GM18907 (cell line): ENCODE measurements at regions not wholly inside any gene's neighbourhood (a gene's known extent, or its start where the extent isn't known, plus 50 kb on each side); places are given as distances from the start of the nearest gene placed in this dataset.

Experiments
- ATAC-seq: cut with Tn5 transposase; IDR thresholded peaks from one replicate; pipeline ENCODE4 v1.9.1; 2021; ENCODE audit warnings: mild to moderate bottlenecking, moderate library complexity; ENCODE audit not compliant: unreplicated experiment

GRCh38 chr2:121006743-121007489 lies 271.2 kb downstream of the GLI2 start:
- ATAC-seq, result no peak

- no peak for ATAC-seq
Measured at GRCh38 chr2:121007490-121007853, 271.8 kb downstream of the GLI2 start.

GRCh38 chr2:121008975-121009374 lies 273.3 kb downstream of the GLI2 start:
- no peak for ATAC-seq

- no peak for ATAC-seq
Measured at GRCh38 chr2:121010998-121011397, 274.0 kb downstream of the TFCP2L1 start.

- no peak for ATAC-seq
Measured at GRCh38 chr2:121014876-121015275, 270.1 kb downstream of the TFCP2L1 start.

- ATAC-seq, result no peak
Measured at GRCh38 chr2:121015971-121016485, 269.0 kb downstream of the TFCP2L1 start.

- no peak for ATAC-seq
Measured at GRCh38 chr2:121017396-121017795, 267.6 kb downstream of the TFCP2L1 start.

GRCh38 chr2:121018136-121019061 lies 266.6 kb downstream of the TFCP2L1 start:
- no peak for ATAC-seq

GRCh38 chr2:121019071-121019470 lies 265.9 kb downstream of the TFCP2L1 start:
- ATAC-seq, result no peak

- no peak for ATAC-seq
Measured at GRCh38 chr2:121019756-121020155, 265.2 kb downstream of the TFCP2L1 start.

- no peak for ATAC-seq
Measured at GRCh38 chr2:121021685-121022084, 263.3 kb downstream of the TFCP2L1 start.

GRCh38 chr2:121028577-121028976 lies 256.4 kb downstream of the TFCP2L1 start:
- no peak for ATAC-seq

- no peak for ATAC-seq
Measured at GRCh38 chr2:121030523-121030922, 254.5 kb downstream of the TFCP2L1 start.

GRCh38 chr2:121031568-121032340 lies 253.2 kb downstream of the TFCP2L1 start:
- no peak for ATAC-seq

- no peak for ATAC-seq
Measured at GRCh38 chr2:121033461-121033996, 251.5 kb downstream of the TFCP2L1 start.

GRCh38 chr2:121034551-121034950 lies 250.5 kb downstream of the TFCP2L1 start:
- ATAC-seq, result no peak

- ATAC-seq, result no peak
Measured at GRCh38 chr2:121036226-121036692, 248.7 kb downstream of the TFCP2L1 start.

- no peak for ATAC-seq
Measured at GRCh38 chr2:121037480-121037879, 247.5 kb downstream of the TFCP2L1 start.

GRCh38 chr2:121038031-121038430 lies 247.0 kb downstream of the TFCP2L1 start:
- ATAC-seq, result no peak

- no peak for ATAC-seq
Measured at GRCh38 chr2:121038431-121038830, 246.6 kb downstream of the TFCP2L1 start.
